SU-DHL-6 (cell line): ENCODE measurements at regions not wholly inside any gene's neighbourhood (a gene's known extent, or its start where the extent isn't known, plus 50 kb on each side); places are given as distances from the start of the nearest gene placed in this dataset.

ENCODE experiments used
- H2AFZ ChIP-seq: fragments of 200-600 bp; sonication (generic); 2 replicates; pipeline ENCODE4 v1.6.1; 2014; ENCODE audit warnings: low read depth, mild to moderate bottlenecking, moderate library complexity, mixed read lengths, antibody characterized with exemption, low read length; ENCODE audit not compliant: severe bottlenecking
- H3F3A ChIP-seq: fragments of 200-600 bp; shearing (Covaris generic); 2 replicates; pipeline ENCODE4 v1.6.0; 2016; ENCODE audit warnings: antibody characterized with exemption, mild to moderate bottlenecking; ENCODE audit not compliant: insufficient read depth
- H3K27ac ChIP-seq: fragments of 200-600 bp; sonication (generic); 2 replicates; pipeline ENCODE4 v1.5.1; 2016; ENCODE audit warnings: low read depth, mild to moderate bottlenecking, low read length, moderate library complexity, mixed read lengths
- H3K27me3 ChIP-seq: fragments of 200-600 bp; sonication (generic), shearing (Covaris generic); 2 replicates; pipeline ENCODE4 v1.6.0; 2014; ENCODE audit warnings: mild to moderate bottlenecking, low read length
- H3K36me3 ChIP-seq: fragments of 200-600 bp; sonication (generic); 2 replicates; pipeline ENCODE4 v1.6.1; 2014; ENCODE audit warnings: mild to moderate bottlenecking, low read length, mixed read lengths
- H3K4me2 ChIP-seq: fragments of 300-600, 200-600 bp; shearing (Covaris generic), sonication (generic); 2 replicates; pipeline ENCODE4 v1.6.0; 2014; ENCODE audit warnings: low read length, low read depth, mild to moderate bottlenecking; ENCODE audit not compliant: poor library complexity, severe bottlenecking
- H3K4me3 ChIP-seq: fragments of 200-600 bp; sonication (generic); 2 replicates; pipeline ENCODE4 v1.5.1; 2014; ENCODE audit warnings: antibody characterized with exemption, low read length, mild to moderate bottlenecking, mixed read lengths; ENCODE audit not compliant: insufficient read depth, poor library complexity, severe bottlenecking
- H3K79me2 ChIP-seq: fragments of 200-600 bp; sonication (generic); 2 replicates; pipeline ENCODE4 v1.6.1; 2014; ENCODE audit warnings: mild to moderate bottlenecking, low read length, moderate library complexity; ENCODE audit not compliant: insufficient read depth
- H3K9ac ChIP-seq: fragments of 200-600 bp; sonication (generic); 2 replicates; pipeline ENCODE4 v1.7.0; 2014; ENCODE audit warnings: mild to moderate bottlenecking, low read length
- H3K9me2 ChIP-seq: fragments of 200-600 bp; sonication (generic); replicated peaks from 2 replicates; pipeline ENCODE4 v1.6.1; 2014; ENCODE audit warnings: low read length; ENCODE audit not compliant: insufficient read depth
- H3K9me3 ChIP-seq: fragments of 200-600 bp; sonication (generic); 2 replicates; pipeline ENCODE4 v1.6.1; 2014; ENCODE audit warnings: low read length, mixed read lengths; ENCODE audit not compliant: insufficient read depth
- H4K20me1 ChIP-seq: fragments of 200-600 bp; sonication (generic); 2 replicates; pipeline ENCODE4 v1.6.1; 2014; ENCODE audit warnings: low read depth, mild to moderate bottlenecking, antibody characterized with exemption, low read length, moderate library complexity, mixed read lengths
- EZH2phosphoT487 ChIP-seq: fragments of 200-600 bp; sonication (generic), shearing (Covaris generic); conservative IDR thresholded peaks from 2 replicates; pipeline ENCODE4 v1.6.1; 2018; ENCODE audit warnings: mild to moderate bottlenecking, antibody characterized with exemption, low read length, moderate library complexity, mixed read lengths
- TF ChIP-seq, protein P1 (sequence below): fragments of 200-600 bp; sonication (generic); IDR thresholded peaks from one replicate; pipeline ENCODE4 v1.5.1; 2017; ENCODE audit warnings: antibody characterized with exemption, mild to moderate bottlenecking, low read length, moderate library complexity; ENCODE audit not compliant: insufficient read depth, poor library complexity, severe bottlenecking

DNA sequence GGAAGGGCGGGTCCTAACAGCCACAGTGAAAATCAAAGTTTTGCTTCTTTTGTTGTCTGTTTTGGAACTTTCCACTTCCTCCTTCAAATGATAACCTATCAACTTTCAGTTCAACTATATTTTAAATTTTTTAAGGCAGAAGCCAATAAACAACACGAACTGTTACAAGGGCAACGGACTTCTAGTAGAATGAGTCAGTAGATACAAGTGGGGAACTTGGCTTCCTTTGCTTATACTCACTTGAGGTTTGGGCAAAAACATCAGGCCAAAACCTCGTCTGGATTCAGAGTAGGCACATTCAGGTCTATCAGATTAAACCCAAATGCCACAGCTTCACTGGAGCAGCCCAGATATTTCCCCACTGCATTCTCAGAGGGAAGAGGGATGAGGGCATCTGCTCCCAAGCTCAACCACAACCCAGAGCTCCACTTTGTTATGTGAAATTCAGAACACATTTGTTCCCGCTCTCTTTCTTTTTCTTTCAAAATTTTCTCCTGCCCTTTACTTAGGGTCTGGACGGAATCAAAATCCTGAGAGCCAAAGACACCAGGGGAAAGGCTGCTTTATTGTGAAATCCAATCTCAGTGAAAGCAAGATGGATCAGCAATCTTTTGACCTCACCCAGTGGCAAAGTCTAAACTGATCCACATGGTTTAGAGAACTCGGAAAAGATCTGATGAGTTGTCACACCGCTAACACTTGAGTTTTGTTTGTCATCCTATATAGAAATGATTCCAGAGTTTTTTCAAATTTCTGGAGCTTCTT is 152.5 kb upstream of the BTG1 start:
- Histone ChIP-seq H4K20me1 (no peaks in the 10 kb centered on the region), H3K27me3 (no peaks in the 10 kb centered on the region), H3K36me3 (no peaks in the 10 kb centered on the region), H3K4me2 (no peak overlapping the region), H3K27ac (no peak overlapping the region), H2AFZ (no peak overlapping the region), H3K79me2 (no peaks in the 10 kb centered on the region), H3K9me3 (no peaks in the 10 kb centered on the region), H3K9ac (no peak overlapping the region), H3K9me2 (no peaks in the 10 kb centered on the region), H3K4me3 (no peak overlapping the region), H3F3A (no peaks in the 10 kb centered on the region)
- no peak for TF ChIP-seq EZH2phosphoT487
- TF ChIP-seq, protein P1, sequence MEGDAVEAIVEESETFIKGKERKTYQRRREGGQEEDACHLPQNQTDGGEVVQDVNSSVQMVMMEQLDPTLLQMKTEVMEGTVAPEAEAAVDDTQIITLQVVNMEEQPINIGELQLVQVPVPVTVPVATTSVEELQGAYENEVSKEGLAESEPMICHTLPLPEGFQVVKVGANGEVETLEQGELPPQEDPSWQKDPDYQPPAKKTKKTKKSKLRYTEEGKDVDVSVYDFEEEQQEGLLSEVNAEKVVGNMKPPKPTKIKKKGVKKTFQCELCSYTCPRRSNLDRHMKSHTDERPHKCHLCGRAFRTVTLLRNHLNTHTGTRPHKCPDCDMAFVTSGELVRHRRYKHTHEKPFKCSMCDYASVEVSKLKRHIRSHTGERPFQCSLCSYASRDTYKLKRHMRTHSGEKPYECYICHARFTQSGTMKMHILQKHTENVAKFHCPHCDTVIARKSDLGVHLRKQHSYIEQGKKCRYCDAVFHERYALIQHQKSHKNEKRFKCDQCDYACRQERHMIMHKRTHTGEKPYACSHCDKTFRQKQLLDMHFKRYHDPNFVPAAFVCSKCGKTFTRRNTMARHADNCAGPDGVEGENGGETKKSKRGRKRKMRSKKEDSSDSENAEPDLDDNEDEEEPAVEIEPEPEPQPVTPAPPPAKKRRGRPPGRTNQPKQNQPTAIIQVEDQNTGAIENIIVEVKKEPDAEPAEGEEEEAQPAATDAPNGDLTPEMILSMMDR, result no peak

DNA sequence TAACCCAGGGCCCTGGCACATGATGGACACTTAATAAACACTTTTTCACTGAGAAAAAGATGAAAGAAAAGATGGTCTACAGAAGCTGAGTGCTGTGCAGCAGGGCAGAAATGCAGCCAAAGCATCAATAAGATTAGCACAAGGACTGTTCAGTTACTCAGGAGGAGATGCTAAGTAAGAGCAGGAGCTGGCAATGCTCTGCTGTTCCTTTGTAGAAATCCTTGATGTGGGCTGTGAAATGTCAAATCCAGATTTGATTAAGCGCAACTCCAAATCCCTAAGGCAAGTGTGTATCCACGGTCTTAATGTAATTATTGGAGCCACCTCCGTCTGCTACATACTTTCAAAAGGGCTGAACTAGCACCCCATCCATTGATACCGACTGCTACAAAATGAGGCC is 151.8 kb upstream of the BTG1 start:
- H3K79me2 ChIP-seq, result no peaks in the 10 kb centered on the region
- no peaks in the 10 kb centered on the region for H3F3A ChIP-seq
- H3K9me3 ChIP-seq, result no peaks in the 10 kb centered on the region
- H3K4me3 ChIP-seq, result no peak overlapping the region
- no peaks in the 10 kb centered on the region for H3K27me3 ChIP-seq
- no peaks in the 10 kb centered on the region for H4K20me1 ChIP-seq
- H2AFZ ChIP-seq, result no peak overlapping the region
- no peak overlapping the region for H3K27ac ChIP-seq
- H3K9ac ChIP-seq, result no peak overlapping the region
- H3K4me2 ChIP-seq, result no peak overlapping the region
- no peaks in the 10 kb centered on the region for H3K36me3 ChIP-seq
- H3K9me2 ChIP-seq, result no peaks in the 10 kb centered on the region
- no peak for TF ChIP-seq EZH2phosphoT487
- TF ChIP-seq, protein P1, result no peak

DNA sequence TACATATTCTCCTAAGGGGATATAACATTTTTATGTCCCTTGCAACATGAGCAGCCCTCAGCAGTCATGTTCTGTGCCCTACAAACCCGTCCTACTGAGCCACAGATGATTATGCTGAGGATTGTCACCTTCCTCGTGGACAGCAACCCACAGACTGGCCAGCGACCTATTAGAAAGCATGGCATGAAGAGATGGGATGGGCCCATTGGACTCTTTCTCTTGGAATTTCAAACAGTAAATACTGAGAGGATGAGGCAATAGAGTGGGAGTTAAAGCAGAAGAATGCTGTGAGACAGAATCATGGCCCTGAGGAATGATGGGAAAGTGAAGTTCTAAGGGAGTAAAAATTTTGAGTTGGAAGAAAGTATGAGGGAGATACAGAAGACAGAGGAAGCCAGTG is 149.9 kb upstream of the BTG1 start:
- Histone ChIP-seq H3K79me2 (no peaks in the 10 kb centered on the region), H3K4me2 (no peak overlapping the region), H4K20me1 (no peaks in the 10 kb centered on the region), H3K27ac (no peak overlapping the region), H3F3A (no peaks in the 10 kb centered on the region), H3K36me3 (no peaks in the 10 kb centered on the region), H2AFZ (no peak overlapping the region), H3K9ac (no peak overlapping the region), H3K9me2 (no peaks in the 10 kb centered on the region), H3K9me3 (no peaks in the 10 kb centered on the region), H3K27me3 (no peaks in the 10 kb centered on the region), H3K4me3 (no peak overlapping the region)
- no peak for TF ChIP-seq EZH2phosphoT487
- TF ChIP-seq, protein P1, result no peak
